Brain microvascular endothelial cell (primary cell): ENCODE measurements at regions not wholly inside any gene's neighbourhood (a gene's known extent, or its start where the extent isn't known, plus 50 kb on each side); places are given as distances from the start of the nearest gene placed in this dataset.

ENCODE experiments used
- DNase-seq: peaks from one replicate; pipeline ENCODE4 v3.0.0-alpha.2; 2020
- H3K27ac ChIP-seq: fragments of 250-450 bp; sonication (Bioruptor Pico); 2 replicates; pipeline ENCODE4 v1.5.1; 2020; ENCODE audit warnings: mild to moderate bottlenecking, moderate library complexity
- H3K27me3 ChIP-seq: fragments of 250-450 bp; sonication (Bioruptor Pico); replicated peaks from 2 replicates; pipeline ENCODE4 v1.5.1; 2020; ENCODE audit warnings: mild to moderate bottlenecking
- H3K36me3 ChIP-seq: fragments of 250-450 bp; sonication (Bioruptor Pico); replicated peaks from 2 replicates; pipeline ENCODE4 v1.5.1; 2020; ENCODE audit warnings: mild to moderate bottlenecking
- H3K4me3 ChIP-seq: 2 replicates; pipeline ENCODE4 v1.5.1; 2011; ENCODE audit warnings: low read depth, mild to moderate bottlenecking, control low read depth, low read length, moderate library complexity
- in situ Hi-C: cut with HindIII; loops from 2 replicates; pipeline ENCODE4 v1.10.0; 2017; ENCODE audit warnings: low sequenced_read_pairs, low pct_ligation_motif_present
- TF ChIP-seq, protein P1 (sequence below): IDR thresholded peaks from 2 replicates; pipeline ENCODE4 v1.5.1; 2011; ENCODE audit warnings: low read depth, mild to moderate bottlenecking, moderate library complexity, low read length, control low read depth, inconsistent platforms; ENCODE audit errors: missing control alignments

DNA sequence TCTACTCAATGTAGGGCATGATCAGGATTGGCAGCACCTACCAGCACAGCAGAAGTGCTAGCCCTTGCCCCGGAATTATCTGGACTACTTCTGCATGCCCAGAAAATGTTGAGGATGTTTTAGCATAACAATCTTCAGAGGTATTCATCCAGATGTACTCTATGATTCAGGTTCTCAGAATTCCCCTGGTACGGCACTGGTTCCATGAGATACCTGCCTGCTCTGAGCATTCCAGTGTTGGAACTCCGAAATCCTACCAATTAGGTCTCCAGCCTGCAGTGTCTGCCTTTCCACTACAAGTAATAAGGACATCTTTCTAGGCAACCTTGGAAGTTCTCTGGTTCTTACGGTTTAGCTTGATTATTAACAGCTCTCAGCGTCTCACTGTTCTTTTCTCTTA, 554.5 kb downstream of the HACE1 start:
- no peak for DNase-seq
- in situ Hi-C loops = no loop called here
- H3K36me3 ChIP-seq = no peaks in the 10 kb centered on the region
- H3K27me3 ChIP-seq = no peaks in the 10 kb centered on the region
- TF ChIP-seq, protein P1, sequence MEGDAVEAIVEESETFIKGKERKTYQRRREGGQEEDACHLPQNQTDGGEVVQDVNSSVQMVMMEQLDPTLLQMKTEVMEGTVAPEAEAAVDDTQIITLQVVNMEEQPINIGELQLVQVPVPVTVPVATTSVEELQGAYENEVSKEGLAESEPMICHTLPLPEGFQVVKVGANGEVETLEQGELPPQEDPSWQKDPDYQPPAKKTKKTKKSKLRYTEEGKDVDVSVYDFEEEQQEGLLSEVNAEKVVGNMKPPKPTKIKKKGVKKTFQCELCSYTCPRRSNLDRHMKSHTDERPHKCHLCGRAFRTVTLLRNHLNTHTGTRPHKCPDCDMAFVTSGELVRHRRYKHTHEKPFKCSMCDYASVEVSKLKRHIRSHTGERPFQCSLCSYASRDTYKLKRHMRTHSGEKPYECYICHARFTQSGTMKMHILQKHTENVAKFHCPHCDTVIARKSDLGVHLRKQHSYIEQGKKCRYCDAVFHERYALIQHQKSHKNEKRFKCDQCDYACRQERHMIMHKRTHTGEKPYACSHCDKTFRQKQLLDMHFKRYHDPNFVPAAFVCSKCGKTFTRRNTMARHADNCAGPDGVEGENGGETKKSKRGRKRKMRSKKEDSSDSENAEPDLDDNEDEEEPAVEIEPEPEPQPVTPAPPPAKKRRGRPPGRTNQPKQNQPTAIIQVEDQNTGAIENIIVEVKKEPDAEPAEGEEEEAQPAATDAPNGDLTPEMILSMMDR = no peak
- no peak overlapping the region for H3K4me3 ChIP-seq
- no peak overlapping the region for H3K27ac ChIP-seq

DNA sequence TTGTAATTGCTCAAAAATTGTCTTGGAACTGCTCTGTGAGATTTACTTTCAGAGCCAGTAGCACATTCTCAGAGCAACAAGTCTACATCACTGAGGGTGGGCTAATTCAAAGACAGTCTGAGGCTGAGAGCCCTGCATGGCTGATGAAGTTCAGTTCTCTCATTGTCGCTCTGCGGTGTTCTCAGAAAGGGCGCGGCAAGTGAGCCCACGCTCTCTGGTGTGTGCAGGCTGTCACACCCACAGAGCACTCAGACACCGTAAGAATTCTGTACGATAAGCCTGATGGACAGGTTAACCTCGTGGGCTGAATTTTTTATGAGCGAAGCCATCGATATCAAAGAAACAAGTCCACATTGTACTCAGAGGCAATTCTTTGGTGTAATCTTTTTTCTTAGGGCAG, 557.8 kb downstream of the HACE1 start:
- Histone ChIP-seq H3K27ac (no peak overlapping the region), H3K36me3 (no peaks in the 10 kb centered on the region), H3K27me3 (no peaks in the 10 kb centered on the region), H3K4me3 (no peak overlapping the region)
- no peak for DNase-seq
- in situ Hi-C loops = no loop called here
- TF ChIP-seq, protein P1 = no peak

DNA sequence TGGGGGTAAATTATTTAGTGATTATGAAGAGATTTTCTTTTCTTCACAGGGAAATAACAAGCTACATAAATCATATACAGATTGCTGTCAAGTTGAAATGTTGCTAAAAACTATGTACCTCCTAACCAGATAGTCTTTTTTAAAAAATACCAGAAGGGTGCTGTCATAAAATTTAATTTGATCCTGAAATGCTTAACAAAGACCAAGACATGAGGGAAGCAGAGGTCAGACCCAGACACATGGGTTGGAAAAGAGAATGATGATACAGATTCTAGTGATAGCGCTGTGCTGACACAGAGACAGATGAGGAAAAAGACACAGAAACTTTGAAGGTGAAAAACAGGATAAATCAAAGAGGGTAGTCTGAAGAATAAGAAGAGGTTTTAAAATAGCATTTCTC, 573.1 kb downstream of the HACE1 start:
- DNase-seq = no peak
- no peaks in the 10 kb centered on the region for H3K36me3 ChIP-seq
- H3K27me3 ChIP-seq = no peaks in the 10 kb centered on the region
- in situ Hi-C loops = no loop called here
- H3K27ac ChIP-seq = no peak overlapping the region
- H3K4me3 ChIP-seq = no peak overlapping the region
- TF ChIP-seq, protein P1 = no peak

DNA sequence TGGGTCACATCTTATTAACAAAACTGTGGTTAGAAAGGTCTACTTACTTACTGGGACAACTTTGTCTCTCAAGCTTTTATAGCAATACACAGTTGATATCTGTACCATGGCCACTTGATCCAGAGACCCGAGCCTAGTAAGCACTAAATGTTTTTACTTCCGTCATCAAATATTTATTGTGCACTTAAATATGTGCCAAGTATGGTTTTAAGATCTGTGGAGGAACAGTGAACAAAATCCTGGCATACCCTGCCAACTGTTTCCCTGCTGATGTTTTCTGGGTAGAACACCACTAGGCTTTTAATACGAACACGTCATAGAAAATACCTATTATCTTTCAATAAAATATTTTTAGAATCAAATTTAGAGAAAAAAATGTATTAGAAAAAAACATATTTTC, 574.8 kb downstream of the HACE1 start:
- in situ Hi-C loops = no loop called here

DNA sequence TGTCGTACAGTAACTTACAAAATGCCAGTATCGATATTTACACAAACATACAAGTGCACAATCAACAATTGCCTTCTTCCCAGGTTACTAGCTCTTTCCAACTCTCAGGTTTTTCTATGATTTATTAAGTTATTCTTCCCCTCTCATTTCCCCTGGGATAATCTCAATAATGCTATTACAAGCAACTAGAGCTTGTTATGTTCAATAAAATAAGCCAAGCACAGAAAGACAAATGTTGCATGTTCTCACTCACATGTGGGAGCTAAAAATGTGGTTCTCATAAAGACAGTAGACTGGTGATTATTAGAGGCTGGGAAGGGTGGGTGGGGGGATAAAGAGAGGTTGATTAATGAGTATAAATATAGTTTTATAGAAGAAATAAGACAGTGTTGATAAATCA, 577.1 kb downstream of the HACE1 start:
- DNase-seq = no peak
- no peak overlapping the region for H3K27ac ChIP-seq
- no peaks in the 10 kb centered on the region for H3K36me3 ChIP-seq
- no peaks in the 10 kb centered on the region for H3K27me3 ChIP-seq
- TF ChIP-seq, protein P1 = no peak
- in situ Hi-C loops = no loop called here
- no peak overlapping the region for H3K4me3 ChIP-seq

More for the DNA sequence above, 574.8 kb downstream of the HACE1 start:
- Histone ChIP-seq H3K27me3 (no peaks in the 10 kb centered on the region), H3K4me3 (no peak overlapping the region), H3K27ac (no peak overlapping the region), H3K36me3 (no peaks in the 10 kb centered on the region)
- DNase-seq = no peak
- TF ChIP-seq, protein P1 = no peak

DNA sequence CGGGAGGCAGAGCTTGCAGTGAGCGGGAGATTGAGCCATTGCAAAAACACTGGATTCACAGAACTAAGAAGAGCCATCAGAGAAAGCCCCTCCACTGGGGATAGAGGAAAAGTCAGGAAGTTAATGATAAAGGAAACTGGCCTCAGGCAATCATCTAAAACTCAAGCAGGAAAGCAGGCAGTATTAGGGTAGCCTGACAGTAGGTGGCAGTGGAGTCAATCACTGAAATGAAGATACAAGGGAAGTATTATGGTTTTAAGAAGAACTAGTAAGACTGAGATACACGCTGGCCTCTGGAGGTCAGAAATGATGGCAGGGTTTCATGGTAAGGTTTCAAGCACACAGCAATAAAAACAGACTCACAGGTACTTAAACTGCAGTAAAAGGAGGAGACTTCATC, 578.3 kb downstream of the HACE1 start:
- TF ChIP-seq, protein P1 = no peak
- H3K27ac ChIP-seq = no peak overlapping the region
- no peaks in the 10 kb centered on the region for H3K36me3 ChIP-seq
- in situ Hi-C loops = no loop called here
- DNase-seq = no peak
- no peak overlapping the region for H3K4me3 ChIP-seq
- H3K27me3 ChIP-seq = no peaks in the 10 kb centered on the region
